SKM-1 (cell line): ENCODE measurements at regions not wholly inside any gene's neighbourhood (a gene's known extent, or its start where the extent isn't known, plus 50 kb on each side); places are given as distances from the start of the nearest gene placed in this dataset.
"Not testable (repeated sequence)": the region's sequence is repeated elsewhere in the genome, so short reads cannot be mapped to it uniquely, and the experiment has no call there.

Experiments used
- DNase-seq: peaks from one replicate; lab custom pipeline; 2025; ENCODE audit not compliant: unreplicated experiment; lab: John Stamatoyannopoulos, UW

DNA sequence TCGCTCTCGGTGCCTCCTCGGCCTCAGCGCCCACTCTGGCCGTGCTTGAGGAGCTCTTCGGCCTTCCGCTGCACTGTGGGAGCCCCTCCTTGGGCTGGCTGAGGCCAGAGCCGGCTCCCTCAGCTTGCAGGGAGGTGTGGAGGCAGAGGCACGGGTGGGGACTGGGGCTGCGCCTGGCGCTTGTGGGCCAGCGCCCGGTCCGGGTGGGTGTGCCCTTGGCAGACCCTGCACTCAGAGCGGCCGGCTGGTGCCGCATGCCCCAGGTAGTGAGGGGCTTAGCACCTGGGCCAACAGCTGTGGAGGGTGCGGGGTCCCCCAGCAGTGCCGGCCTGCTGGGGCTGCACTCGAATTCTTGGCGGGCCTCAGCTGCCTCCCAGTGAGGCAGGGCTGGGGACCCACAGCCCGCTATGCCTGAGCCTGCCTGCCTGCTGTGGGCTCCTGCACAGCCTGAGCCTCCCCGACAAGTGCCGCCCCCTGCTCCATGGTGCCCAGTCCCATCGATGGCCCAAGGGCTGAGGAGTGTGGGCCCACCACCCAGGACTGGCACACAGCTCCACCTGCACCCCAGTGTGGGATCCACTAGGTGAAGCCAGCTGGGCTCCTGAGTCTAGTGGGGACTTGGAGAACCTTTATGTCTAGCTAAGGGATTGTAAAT is 2085.2 kb upstream of the ACO1 start:
- no peak for DNase-seq

DNA sequence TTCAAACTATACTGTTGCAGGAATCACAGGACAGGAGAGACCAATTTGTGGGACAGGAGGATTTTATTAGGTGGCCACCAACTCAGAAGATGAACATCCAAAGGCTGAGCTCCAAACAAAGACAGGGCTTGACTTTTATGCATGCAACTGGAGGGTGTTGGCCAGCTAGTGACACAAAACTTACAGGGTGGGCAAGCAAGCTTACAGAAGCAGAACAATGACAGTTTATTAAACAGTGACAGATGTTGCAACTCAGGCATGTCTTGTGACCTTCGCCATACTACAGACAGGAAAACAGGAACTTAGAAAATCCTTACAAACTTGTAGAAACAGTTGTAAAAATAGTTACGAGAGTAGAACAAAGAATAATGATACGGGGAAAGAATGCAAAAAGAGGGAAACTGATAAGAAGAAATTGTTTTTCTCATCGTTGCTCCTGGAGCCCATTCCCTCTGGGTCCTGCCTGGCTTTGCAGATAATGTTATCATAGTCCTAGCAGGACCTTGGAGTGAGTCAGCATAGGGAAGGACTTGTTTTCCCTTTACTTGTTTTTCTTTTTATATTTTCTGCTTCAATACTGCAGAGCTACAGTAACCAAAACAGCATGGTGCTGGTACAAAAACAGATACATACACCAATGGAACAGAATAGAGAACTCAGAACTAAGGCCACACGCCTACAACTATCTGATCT is 2083.0 kb upstream of the ACO1 start:
- DNase-seq: peak; percentile 54

DNA sequence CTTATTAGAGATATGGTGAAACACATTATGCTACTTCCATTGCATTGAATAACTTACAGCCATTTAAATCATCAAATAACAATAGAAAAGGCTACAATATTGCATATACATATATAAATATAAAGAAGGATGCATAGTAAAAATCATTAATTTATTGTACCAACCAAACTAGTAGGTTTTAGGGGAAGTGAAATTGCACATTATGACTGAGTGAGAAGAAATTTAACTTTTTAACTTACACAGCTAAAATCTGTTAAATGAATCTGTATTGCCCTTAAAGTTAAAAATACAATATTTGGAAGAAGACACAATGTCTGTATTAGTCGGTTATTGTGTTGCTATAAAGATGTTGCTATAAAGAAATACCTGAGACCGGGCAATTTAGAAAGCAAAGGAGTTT is 2073.7 kb upstream of the ACO1 start:
- DNase-seq: no peak

DNA sequence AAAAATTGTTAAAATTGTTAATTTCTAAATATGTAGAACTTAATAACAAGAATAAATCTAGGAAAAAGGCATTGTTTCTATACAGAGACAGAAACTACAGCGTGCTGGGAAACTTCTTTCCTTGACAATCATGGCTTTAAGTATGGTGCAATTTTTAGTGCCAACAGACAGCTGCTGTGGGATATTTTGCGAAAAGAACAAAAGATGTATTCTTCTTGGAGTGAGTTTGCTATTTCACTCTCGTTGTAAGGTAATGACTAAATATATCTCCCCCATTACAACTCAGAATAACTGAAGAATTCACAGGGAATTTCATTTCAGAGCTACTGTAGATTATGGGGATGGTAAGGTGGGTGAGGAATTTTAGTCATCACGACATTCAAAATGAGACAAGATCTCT is 2055.0 kb upstream of the ACO1 start:
- no peak for DNase-seq

DNA sequence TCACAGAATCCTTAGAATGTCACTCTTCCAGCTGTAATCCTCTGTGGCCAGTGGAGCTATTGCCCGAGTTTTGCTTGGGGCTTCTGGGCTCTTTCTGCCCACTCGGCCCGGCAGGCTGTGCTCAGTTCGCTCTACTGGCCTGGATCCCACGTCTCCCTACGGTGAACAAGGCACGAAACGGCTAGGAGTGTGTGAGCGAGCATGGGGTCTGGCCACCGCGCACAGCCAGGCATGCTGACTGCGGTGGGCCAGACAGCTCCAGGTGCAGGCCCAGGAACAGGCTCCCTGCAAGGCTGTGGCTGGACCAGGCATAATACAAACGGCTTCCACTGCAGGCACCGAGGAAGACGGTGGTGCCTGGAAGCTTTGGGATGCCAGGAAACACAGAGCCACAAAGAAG is 2035.5 kb upstream of the ACO1 start:
- DNase-seq: no peak

DNA sequence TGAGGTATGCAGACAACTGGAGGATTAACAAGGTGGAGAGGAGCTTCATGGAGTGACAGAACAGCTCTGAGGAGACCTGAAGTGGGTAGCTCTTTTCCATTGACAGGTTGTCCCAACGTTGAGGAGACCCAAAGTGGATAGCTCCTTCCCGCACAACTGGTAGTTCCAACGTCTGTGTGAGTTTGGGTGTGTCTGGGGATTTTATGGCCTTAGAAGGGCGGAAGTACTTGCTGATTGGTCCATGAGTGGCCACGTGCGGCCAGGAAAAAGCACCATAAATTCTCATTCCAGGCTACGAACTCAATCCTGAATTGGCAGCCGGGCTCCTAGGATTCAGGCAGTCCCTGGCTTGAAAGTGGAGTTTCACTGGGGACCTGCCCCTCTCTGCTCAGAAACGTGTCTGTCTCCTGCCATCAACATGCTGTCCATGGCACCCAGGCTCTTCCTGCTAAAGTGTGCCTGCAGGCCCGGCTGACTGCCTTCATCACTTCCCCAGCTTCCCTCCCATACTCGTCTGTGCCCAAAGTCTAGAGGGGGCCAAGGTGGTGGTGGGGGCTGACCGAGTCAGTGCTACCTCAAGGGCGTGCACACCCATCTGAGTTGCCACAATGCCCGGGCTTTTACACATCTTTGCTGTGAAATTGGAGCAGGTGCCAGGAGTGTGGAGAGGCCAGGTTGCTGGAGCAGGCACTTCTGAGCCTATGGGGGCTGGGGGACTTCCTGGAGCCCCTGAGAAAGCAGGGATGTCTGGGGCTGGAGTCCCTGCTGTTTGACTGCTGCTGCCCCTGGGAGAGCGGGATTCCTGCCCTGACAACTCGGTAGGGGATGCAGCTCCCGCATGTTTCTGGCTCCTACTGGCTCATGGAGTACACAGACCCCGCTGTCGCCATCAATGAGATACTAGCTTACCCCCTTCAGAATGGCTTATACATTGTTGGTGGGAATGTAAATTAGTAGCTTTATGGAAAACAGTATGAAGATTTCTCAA is 2034.6 kb upstream of the ACO1 start:
- no peak for DNase-seq

DNA sequence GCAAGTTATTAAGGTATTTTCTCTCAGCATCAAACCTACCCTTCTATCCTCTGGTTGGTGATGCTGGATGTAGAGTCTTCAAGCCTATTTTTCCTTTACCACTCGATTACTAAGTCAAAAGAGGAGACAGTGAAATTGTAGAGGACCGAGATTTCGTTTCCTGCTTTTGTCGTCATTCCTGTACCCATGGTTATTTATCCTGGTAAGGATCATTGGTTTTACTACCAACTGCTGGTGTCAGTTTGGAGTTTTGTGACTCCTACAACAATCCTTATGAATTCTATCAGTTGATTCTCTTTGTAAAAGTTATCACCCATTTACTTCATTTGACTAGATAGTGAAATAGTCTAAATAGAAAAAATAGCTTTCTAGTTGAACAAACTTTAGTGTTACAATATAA is 2028.2 kb upstream of the ACO1 start:
- DNase-seq: no peak

DNA sequence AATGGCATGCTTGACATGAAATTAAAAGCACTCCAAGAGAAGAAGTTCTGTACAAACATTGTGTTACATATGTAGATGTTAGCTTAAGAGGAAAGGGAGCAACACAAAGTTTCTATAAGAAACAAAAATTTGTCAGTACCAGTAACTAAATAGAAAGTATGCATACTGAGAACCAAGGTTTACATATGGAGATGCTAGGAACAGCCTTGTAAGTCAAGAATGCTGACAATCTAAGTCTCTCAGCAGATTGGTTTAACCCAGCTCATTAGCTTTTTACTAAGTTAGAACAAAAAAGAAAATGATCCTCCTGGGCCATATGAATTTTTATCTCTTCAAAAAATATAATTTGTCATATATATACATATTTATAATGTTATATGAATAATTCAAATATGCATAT is 2022.1 kb upstream of the ACO1 start:
- no peak for DNase-seq

DNA sequence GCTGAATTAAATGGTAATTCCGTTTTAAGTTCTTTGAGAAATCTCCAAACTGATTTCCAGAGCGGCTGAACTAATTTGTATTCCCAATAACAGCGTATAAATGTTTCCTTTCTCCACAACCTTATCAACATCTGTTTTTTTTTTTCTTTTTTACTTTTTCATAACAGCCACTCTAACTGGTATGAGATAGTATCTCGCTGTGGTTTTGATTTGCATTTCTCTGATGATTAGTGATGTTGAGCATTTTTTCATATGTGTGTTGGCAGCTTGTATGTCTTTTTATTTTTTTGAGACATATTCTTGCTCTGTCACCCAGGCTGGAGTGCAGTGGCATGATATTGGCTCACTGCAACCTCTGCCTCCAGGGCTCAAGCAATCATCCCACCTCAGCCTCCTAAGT is 2018.3 kb upstream of the ACO1 start:
- not testable (repeated sequence) for DNase-seq

DNA sequence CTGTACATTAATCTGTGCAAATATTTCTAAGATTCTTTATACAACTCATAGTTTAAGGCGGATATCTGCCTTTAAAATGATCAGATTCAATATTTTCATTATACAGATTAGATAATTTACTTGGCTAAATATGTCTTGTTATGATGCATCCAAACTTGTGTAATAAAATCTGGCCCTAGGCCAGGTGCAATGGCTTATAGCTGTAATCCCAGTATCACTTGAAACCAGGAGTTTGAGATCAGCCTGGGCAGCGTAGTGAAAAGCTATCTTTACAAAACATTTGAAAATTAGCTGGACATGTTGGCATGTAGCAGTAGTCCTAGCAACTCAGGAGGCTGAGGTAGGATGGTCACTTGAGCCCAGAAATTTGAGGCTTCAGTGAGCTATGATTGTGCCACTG is 2002.2 kb upstream of the ACO1 start:
- no peak for DNase-seq

DNA sequence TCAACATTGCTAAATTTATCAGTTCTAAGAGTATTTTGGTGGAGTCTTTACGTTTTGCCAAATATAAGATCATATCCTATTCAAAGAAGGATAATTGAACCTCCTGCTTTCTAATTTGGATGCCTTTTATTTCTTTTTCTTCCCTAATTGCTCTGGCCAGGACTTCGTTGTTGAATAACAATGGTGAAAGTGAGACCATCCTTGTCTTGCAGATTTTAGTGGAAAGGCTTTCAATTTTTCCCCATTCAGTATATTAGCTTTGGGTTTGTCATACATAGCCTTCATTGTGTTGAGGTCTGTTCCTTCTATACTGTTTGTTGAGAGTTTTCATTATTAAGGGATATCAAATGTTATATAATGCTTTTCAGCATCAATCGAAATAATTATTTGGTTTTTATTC is 1974.2 kb upstream of the ACO1 start:
- DNase-seq: no peak

DNA sequence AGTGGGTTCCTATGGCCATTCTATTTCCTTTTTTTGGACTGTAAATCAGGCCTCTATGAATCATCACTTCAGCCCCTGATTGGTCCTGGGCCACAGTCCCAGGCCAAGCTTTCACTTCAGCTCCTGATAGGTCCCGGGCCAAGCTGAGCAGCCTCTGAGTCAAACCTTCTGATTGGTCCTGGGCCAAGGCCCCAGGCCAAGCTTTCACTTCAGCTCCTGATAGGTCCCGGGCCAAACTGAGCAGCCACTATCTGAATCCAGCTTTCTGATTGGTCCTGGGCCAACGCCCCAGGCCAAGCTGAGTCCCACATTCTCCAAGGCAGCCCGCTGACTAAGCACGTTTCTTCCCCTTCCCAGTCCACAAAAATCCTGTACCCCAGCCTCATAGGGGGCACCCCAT is 1972.9 kb upstream of the ACO1 start:
- no peak for DNase-seq

DNA sequence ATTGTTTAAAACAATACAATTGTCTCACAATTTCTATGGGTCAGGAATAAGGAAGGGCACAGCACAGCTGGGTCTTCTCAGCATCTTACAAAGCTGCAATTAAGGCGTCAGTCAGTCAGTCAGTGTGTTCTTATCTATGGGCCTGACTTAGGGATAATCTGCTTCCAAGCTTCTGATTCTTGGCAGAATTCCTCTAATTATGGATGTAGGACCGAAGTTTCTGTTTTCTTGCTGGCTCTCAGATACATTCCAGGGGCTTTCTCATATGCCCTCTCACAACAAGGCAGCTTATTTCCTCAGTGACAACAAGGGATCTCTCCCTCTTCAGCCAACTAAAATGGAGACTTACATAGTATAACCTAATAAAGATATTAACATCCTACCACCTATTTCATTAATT is 1925.3 kb upstream of the ACO1 start:
- no peak for DNase-seq

DNA sequence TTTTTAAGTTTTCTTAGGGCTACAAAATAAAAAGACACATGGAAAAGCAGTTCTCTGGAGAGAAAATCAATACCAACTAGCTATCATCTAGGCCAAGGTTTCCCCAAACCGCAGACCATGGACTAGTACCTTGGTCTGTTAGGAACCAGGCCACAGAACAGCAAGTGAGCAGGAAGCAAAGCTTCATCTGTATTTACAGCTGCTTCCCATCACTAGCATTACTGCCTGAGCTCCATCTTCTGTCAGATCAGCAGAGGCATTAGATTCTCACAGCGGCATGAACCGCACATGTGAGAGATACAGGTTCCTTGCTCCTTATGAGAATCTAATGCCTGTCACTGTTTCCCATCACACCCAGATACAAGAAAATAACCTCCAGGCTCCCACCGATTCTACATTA is 1907.6 kb upstream of the ACO1 start:
- no peak for DNase-seq

DNA sequence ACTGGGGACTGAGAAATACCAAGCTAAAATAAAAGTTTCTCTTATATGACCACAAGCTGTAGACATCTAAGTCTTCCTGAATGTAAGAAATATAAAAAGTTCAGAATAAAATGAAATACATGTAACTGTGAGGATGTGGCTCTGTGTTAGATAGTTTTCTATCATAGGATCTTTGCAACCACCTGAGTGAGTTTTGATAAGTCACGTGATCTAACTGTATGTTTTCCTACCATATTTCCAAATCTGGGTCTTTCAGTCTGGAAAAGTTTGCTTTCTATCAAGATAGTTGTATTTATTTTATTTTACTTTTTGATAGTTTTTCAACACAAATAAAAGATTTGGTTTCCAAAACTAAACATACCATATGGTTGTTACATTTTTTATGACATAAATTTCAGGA is 1905.8 kb upstream of the ACO1 start:
- DNase-seq: no peak

DNA sequence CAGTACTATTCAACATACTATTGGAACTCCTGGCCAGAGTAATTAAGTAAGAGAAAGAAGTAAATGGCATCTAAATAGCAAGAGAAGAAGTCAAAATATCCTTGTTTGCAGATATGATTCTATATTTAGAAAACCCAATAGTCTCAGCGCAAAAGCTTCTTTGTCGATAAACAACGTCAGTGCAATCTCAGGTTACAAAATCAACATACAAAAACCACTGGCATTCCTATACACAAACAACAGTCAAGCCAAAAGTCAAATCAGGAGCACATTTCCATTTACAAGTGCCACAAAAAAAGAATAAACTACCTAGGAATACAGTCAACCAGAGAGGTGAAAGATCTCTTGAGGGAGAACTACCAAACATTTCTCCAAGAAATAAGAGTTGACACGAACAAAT is 1901.9 kb upstream of the ACO1 start:
- no peak for DNase-seq

DNA sequence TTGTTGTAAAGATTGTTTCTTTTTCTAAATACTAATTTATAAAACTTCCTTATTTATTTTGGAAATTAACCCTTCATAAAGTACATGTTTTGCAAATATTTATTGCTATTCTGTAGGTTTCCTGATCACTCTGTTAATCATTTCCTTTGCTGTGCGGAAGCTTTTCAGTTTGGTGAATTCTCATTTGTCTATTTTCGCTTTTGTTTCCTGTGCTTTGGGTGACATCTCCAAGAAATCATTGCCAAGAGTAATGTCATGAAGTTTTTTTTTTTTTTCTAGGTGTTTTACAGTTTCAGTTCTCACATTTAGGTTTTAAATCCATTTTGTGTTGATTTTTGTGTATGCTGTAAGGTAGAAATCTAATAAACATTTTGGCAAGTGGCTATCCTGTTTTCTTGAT is 1899.8 kb upstream of the ACO1 start:
- no peak for DNase-seq

DNA sequence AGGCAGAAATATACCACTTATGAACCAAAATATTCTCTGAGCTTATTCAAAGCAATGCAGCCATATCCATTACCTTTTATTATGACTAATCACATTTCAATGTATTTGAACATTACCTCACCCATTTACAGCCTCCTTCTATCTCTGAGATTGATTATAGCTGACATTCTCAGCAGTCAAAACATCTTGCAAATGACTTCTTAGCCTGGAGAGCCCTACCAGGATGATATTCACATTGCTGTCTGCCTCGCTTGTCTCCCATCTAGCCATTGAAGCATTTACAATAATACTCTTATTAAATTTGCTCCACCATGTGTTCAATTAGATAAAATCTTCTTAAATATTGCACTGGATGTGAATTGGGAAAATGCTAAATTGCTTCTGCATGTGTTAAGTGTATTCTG is 1879.9 kb upstream of the ACO1 start:
- DNase-seq: no peak

DNA sequence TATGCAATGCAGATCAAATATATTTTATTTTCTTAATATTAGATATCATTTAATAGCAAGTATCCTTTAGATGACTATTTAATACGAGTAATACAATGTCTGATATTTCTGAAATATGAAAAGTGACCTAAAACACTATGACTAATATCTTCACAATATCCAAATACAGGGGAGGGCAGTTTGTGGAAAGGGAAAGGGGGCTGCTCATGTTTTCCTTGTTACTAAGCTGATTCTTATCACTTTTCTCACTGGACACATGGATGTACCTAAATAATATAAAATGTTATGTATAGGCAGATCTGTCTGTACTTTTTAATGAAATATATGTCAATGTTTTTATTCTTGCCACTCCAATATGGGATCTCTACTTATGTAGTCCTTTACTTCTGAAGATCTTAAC is 1879.1 kb upstream of the ACO1 start:
- no peak for DNase-seq

DNA sequence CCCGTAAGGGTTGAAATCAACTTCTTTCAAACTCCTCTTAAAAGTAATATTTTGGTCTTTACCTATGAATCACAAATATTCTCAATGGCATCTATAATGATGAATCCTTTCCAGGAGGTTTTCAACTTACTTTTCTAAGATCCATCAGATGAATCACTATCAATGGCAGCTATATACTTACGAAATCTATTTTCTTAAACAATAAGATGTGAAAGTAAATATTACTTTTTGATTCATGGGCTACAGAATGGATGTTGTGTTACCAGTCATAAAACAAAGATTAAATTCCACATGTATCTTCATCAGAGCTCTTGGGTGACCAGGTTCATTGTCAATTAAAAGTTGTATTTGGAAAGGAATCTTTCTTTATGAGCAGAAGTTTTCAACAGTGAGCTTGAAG is 1877.7 kb upstream of the ACO1 start:
- no peak for DNase-seq

DNA sequence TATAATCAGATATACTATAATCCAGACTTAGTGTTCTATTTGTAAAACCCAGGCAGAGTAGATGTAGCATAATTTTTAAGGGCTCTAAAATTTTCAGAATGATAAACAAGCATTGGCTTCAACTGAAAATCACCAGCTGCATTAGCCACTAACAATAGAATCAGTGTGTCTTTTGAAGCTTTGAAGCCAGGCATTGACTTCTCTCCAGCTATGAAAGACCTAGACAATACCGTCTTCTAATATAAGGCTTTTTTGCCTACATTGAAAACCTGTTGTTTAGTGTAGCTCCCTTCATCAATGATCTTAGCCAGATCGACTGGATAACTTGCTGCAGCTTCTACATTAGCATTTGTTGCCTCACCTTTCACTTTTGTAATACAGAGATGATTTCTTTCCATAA is 1877.3 kb upstream of the ACO1 start:
- no peak for DNase-seq

DNA sequence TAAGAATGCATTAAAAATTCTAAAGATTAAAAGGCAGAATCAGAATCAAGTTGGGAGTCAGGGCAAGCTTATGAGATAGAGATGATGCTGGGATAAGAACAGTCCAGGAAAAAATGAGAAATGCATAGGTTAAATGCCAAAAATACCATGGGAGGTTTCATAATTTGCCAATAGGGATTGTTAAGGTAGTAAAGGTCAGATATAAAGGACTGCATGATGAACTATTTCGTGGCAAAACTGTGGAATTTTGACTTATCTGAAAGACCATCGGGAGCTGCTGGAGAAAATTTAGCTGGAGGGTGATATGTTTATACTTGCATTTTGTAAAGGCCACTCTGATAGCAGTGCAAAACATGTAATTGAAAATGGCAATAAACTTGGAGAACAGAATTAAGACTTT is 1872.8 kb upstream of the ACO1 start:
- no peak for DNase-seq
